Stimulated activated CD4-positive, alpha-beta T cell treated with anti-CD3 and anti-CD28 coated beads, Interleukin-4, amount 100 ng/mL, for 24 hours (primary cell): ENCODE measurements at regions not wholly inside any gene's neighbourhood (a gene's known extent, or its start where the extent isn't known, plus 50 kb on each side); places are given as distances from the start of the nearest gene placed in this dataset.
"Not testable (repeated sequence)": the region's sequence is repeated elsewhere in the genome, so short reads cannot be mapped to it uniquely, and the experiment has no call there.

Experiments
- DNase-seq: peaks from one replicate; pipeline ENCODE4 v3.0.0-alpha.2; 2020

- no peak for DNase-seq
Measured at GRCh38 chr14:53663709-53664108, 292.9 kb downstream of the BMP4 start.

- DNase-seq = no peak
Measured at GRCh38 chr14:53655080-53655785, 301.4 kb downstream of the BMP4 start.

GRCh38 chr14:53652068-53652467 is 304.6 kb downstream of the BMP4 start:
- DNase-seq = no peak

- no peak for DNase-seq
Measured at GRCh38 chr14:53651096-53651740, 305.4 kb downstream of the BMP4 start.

- DNase-seq = no peak
Measured at GRCh38 chr14:53646925-53647324, 309.7 kb downstream of the BMP4 start.

GRCh38 chr14:53640695-53641094 is 315.9 kb downstream of the BMP4 start:
- no peak for DNase-seq

- DNase-seq = no peak
Measured at GRCh38 chr14:53638966-53639365, 317.7 kb downstream of the BMP4 start.

GRCh38 chr14:53634793-53635192 is 321.8 kb downstream of the BMP4 start:
- no peak for DNase-seq

GRCh38 chr14:53630336-53630735 is 326.3 kb downstream of the BMP4 start:
- no peak for DNase-seq

- DNase-seq = no peak
Measured at GRCh38 chr14:53628732-53629430, 327.7 kb downstream of the BMP4 start.

- DNase-seq = no peak
Measured at GRCh38 chr14:53628261-53628660, 328.4 kb downstream of the BMP4 start.

GRCh38 chr14:53626761-53627160 is 329.9 kb downstream of the BMP4 start:
- DNase-seq = no peak

- no peak for DNase-seq
Measured at GRCh38 chr14:53622447-53622846, 334.2 kb downstream of the BMP4 start.

- no peak for DNase-seq
Measured at GRCh38 chr14:53621921-53622320, 334.7 kb downstream of the BMP4 start.

GRCh38 chr14:53621433-53621832 is 335.2 kb downstream of the BMP4 start:
- DNase-seq = no peak

GRCh38 chr14:53620890-53621289 is 335.7 kb downstream of the BMP4 start:
- DNase-seq = no peak

- DNase-seq = no peak
Measured at GRCh38 chr14:53620317-53620716, 336.3 kb downstream of the BMP4 start.

- DNase-seq = no peak
Measured at GRCh38 chr14:53619691-53620231, 336.9 kb downstream of the BMP4 start.

GRCh38 chr14:53616536-53616935 is 340.1 kb downstream of the BMP4 start:
- DNase-seq = not testable (repeated sequence)

GRCh38 chr14:53615252-53615651 is 341.4 kb downstream of the BMP4 start:
- DNase-seq = no peak

GRCh38 chr14:53613404-53614253 is 343.0 kb downstream of the BMP4 start:
- DNase-seq = no peak

GRCh38 chr14:53610947-53611346 is 345.7 kb downstream of the BMP4 start:
- DNase-seq = no peak

- DNase-seq = no peak
Measured at GRCh38 chr14:53609009-53609408, 347.6 kb downstream of the BMP4 start.
